ENCODE measurements at regions not wholly inside any gene's neighbourhood (a gene's known extent, or its start where the extent isn't known, plus 50 kb on each side); places are given as distances from the start of the nearest gene placed in this dataset.

GRCh38 chr17:71376933-71377332 is 743.9 kb upstream of the SOX9 start:
- no peak overlapping the region for H3K27ac ChIP-seq (ENCODE audit: low read length)
- H3K27me3 ChIP-seq (ENCODE audit: low read depth, low read length): no peaks in the 10 kb centered on the region
- H3K4me1 ChIP-seq (ENCODE audit: control insufficient read depth in 1 of 2, insufficient read depth in 2 of 2, low read length in 2 of 2): no peaks in the 10 kb centered on the region
- no peaks in the 10 kb centered on the region for H3K36me3 ChIP-seq (ENCODE audit: control insufficient read depth in 1 of 2, insufficient read depth in 2 of 2, low read length in 2 of 2)
- no peak overlapping the region for H3K4me3 ChIP-seq (ENCODE audit: low read depth in 1 of 2, low read length in 2 of 2)
- no peaks in the 10 kb centered on the region for H3K9me3 ChIP-seq (ENCODE audit: control insufficient read depth in 1 of 2, low read length in 2 of 2)

- H3K4me1 ChIP-seq (ENCODE audit: control insufficient read depth in 1 of 2, insufficient read depth in 2 of 2, low read length in 2 of 2): no peaks in the 10 kb centered on the region
- no peak overlapping the region for H3K27ac ChIP-seq (ENCODE audit: low read length)
- no peaks in the 10 kb centered on the region for H3K27me3 ChIP-seq (ENCODE audit: low read depth, low read length)
- H3K4me3 ChIP-seq (ENCODE audit: low read depth in 1 of 2, low read length in 2 of 2): no peak overlapping the region
- H3K36me3 ChIP-seq (ENCODE audit: control insufficient read depth in 1 of 2, insufficient read depth in 2 of 2, low read length in 2 of 2): no peaks in the 10 kb centered on the region
- H3K9me3 ChIP-seq (ENCODE audit: control insufficient read depth in 1 of 2, low read length in 2 of 2): no peaks in the 10 kb centered on the region
These were observed 742.8 kb upstream of the SOX9 start for GRCh38 chr17:71378036-71378435.

- Histone ChIP-seq H3K9me3 (ENCODE audit: control insufficient read depth in 1 of 2, low read length in 2 of 2) (no peaks in the 10 kb centered on the region), H3K4me3 (ENCODE audit: low read depth in 1 of 2, low read length in 2 of 2) (no peak overlapping the region), H3K36me3 (ENCODE audit: control insufficient read depth in 1 of 2, insufficient read depth in 2 of 2, low read length in 2 of 2) (no peaks in the 10 kb centered on the region), H3K27me3 (ENCODE audit: low read depth, low read length) (no peaks in the 10 kb centered on the region), H3K4me1 (ENCODE audit: control insufficient read depth in 1 of 2, insufficient read depth in 2 of 2, low read length in 2 of 2) (no peaks in the 10 kb centered on the region), H3K27ac (ENCODE audit: low read length) (no peak overlapping the region)
These were observed 742.1 kb upstream of the SOX9 start for GRCh38 chr17:71378741-71379140.

- H3K27ac ChIP-seq (ENCODE audit: low read length): no peak overlapping the region
- no peaks in the 10 kb centered on the region for H3K27me3 ChIP-seq (ENCODE audit: low read depth, low read length)
- no peaks in the 10 kb centered on the region for H3K4me1 ChIP-seq (ENCODE audit: control insufficient read depth in 1 of 2, insufficient read depth in 2 of 2, low read length in 2 of 2)
- no peaks in the 10 kb centered on the region for H3K36me3 ChIP-seq (ENCODE audit: control insufficient read depth in 1 of 2, insufficient read depth in 2 of 2, low read length in 2 of 2)
- no peaks in the 10 kb centered on the region for H3K9me3 ChIP-seq (ENCODE audit: control insufficient read depth in 1 of 2, low read length in 2 of 2)
- H3K4me3 ChIP-seq (ENCODE audit: low read depth in 1 of 2, low read length in 2 of 2): no peak overlapping the region
These were observed 741.3 kb upstream of the SOX9 start for GRCh38 chr17:71379512-71379911.

GRCh38 chr17:71380535-71380934 is 740.3 kb upstream of the SOX9 start:
- H3K27ac ChIP-seq (ENCODE audit: low read length): no peak overlapping the region
- no peaks in the 10 kb centered on the region for H3K4me1 ChIP-seq (ENCODE audit: control insufficient read depth in 1 of 2, insufficient read depth in 2 of 2, low read length in 2 of 2)
- H3K36me3 ChIP-seq (ENCODE audit: control insufficient read depth in 1 of 2, insufficient read depth in 2 of 2, low read length in 2 of 2): no peaks in the 10 kb centered on the region
- H3K9me3 ChIP-seq (ENCODE audit: control insufficient read depth in 1 of 2, low read length in 2 of 2): no peaks in the 10 kb centered on the region
- no peaks in the 10 kb centered on the region for H3K27me3 ChIP-seq (ENCODE audit: low read depth, low read length)
- H3K4me3 ChIP-seq (ENCODE audit: low read depth in 1 of 2, low read length in 2 of 2): no peak overlapping the region

GRCh38 chr17:71380936-71381335 is 739.9 kb upstream of the SOX9 start:
- Histone ChIP-seq H3K36me3 (ENCODE audit: control insufficient read depth in 1 of 2, insufficient read depth in 2 of 2, low read length in 2 of 2) (no peaks in the 10 kb centered on the region), H3K4me1 (ENCODE audit: control insufficient read depth in 1 of 2, insufficient read depth in 2 of 2, low read length in 2 of 2) (no peaks in the 10 kb centered on the region), H3K27me3 (ENCODE audit: low read depth, low read length) (no peaks in the 10 kb centered on the region), H3K4me3 (ENCODE audit: low read depth in 1 of 2, low read length in 2 of 2) (no peak overlapping the region), H3K27ac (ENCODE audit: low read length) (no peak overlapping the region), H3K9me3 (ENCODE audit: control insufficient read depth in 1 of 2, low read length in 2 of 2) (no peaks in the 10 kb centered on the region)

GRCh38 chr17:71383091-71383490 is 737.7 kb upstream of the SOX9 start:
- no peak overlapping the region for H3K27ac ChIP-seq (ENCODE audit: low read length)
- H3K27me3 ChIP-seq (ENCODE audit: low read depth, low read length): no peaks in the 10 kb centered on the region
- no peak overlapping the region for H3K4me3 ChIP-seq (ENCODE audit: low read depth in 1 of 2, low read length in 2 of 2)
- H3K36me3 ChIP-seq (ENCODE audit: control insufficient read depth in 1 of 2, insufficient read depth in 2 of 2, low read length in 2 of 2): no peaks in the 10 kb centered on the region
- no peaks in the 10 kb centered on the region for H3K9me3 ChIP-seq (ENCODE audit: control insufficient read depth in 1 of 2, low read length in 2 of 2)
- no peaks in the 10 kb centered on the region for H3K4me1 ChIP-seq (ENCODE audit: control insufficient read depth in 1 of 2, insufficient read depth in 2 of 2, low read length in 2 of 2)

- no peak overlapping the region for H3K27ac ChIP-seq (ENCODE audit: low read length)
- no peaks in the 10 kb centered on the region for H3K27me3 ChIP-seq (ENCODE audit: low read depth, low read length)
- no peaks in the 10 kb centered on the region for H3K36me3 ChIP-seq (ENCODE audit: control insufficient read depth in 1 of 2, insufficient read depth in 2 of 2, low read length in 2 of 2)
- H3K4me1 ChIP-seq (ENCODE audit: control insufficient read depth in 1 of 2, insufficient read depth in 2 of 2, low read length in 2 of 2): no peaks in the 10 kb centered on the region
- no peak overlapping the region for H3K4me3 ChIP-seq (ENCODE audit: low read depth in 1 of 2, low read length in 2 of 2)
- H3K9me3 ChIP-seq (ENCODE audit: control insufficient read depth in 1 of 2, low read length in 2 of 2): no peaks in the 10 kb centered on the region
These were observed 733.4 kb upstream of the SOX9 start for GRCh38 chr17:71387456-71387855.

- Histone ChIP-seq H3K9me3 (ENCODE audit: control insufficient read depth in 1 of 2, low read length in 2 of 2) (no peaks in the 10 kb centered on the region), H3K36me3 (ENCODE audit: control insufficient read depth in 1 of 2, insufficient read depth in 2 of 2, low read length in 2 of 2) (no peaks in the 10 kb centered on the region)
These were observed 727.9 kb upstream of the SOX9 start for GRCh38 chr17:71392715-71393567.

GRCh38 chr17:71395901-71396300 is 724.9 kb upstream of the SOX9 start:
- Histone ChIP-seq H3K4me1 (ENCODE audit: control insufficient read depth in 1 of 2, insufficient read depth in 2 of 2, low read length in 2 of 2) (no peaks in the 10 kb centered on the region), H3K9me3 (ENCODE audit: control insufficient read depth in 1 of 2, low read length in 2 of 2) (no peaks in the 10 kb centered on the region), H3K27me3 (ENCODE audit: low read depth, low read length) (no peaks in the 10 kb centered on the region), H3K27ac (ENCODE audit: low read length) (no peak overlapping the region), H3K4me3 (ENCODE audit: low read depth in 1 of 2, low read length in 2 of 2) (no peak overlapping the region), H3K36me3 (ENCODE audit: control insufficient read depth in 1 of 2, insufficient read depth in 2 of 2, low read length in 2 of 2) (no peaks in the 10 kb centered on the region)

More at GRCh38 chr17:71392715-71393567, 727.9 kb upstream of the SOX9 start:
- H3K27ac ChIP-seq (ENCODE audit: low read length): no peak overlapping the region
- H3K4me3 ChIP-seq (ENCODE audit: low read depth in 1 of 2, low read length in 2 of 2): no peak overlapping the region
- H3K4me1 ChIP-seq (ENCODE audit: control insufficient read depth in 1 of 2, insufficient read depth in 2 of 2, low read length in 2 of 2): no peaks in the 10 kb centered on the region
- no peaks in the 10 kb centered on the region for H3K27me3 ChIP-seq (ENCODE audit: low read depth, low read length)

GRCh38 chr17:71396711-71397110 is 724.1 kb upstream of the SOX9 start:
- no peak overlapping the region for H3K4me3 ChIP-seq (ENCODE audit: low read depth in 1 of 2, low read length in 2 of 2)
- no peaks in the 10 kb centered on the region for H3K9me3 ChIP-seq (ENCODE audit: control insufficient read depth in 1 of 2, low read length in 2 of 2)
- no peak overlapping the region for H3K27ac ChIP-seq (ENCODE audit: low read length)
- no peaks in the 10 kb centered on the region for H3K27me3 ChIP-seq (ENCODE audit: low read depth, low read length)
- no peaks in the 10 kb centered on the region for H3K36me3 ChIP-seq (ENCODE audit: control insufficient read depth in 1 of 2, insufficient read depth in 2 of 2, low read length in 2 of 2)
- no peaks in the 10 kb centered on the region for H3K4me1 ChIP-seq (ENCODE audit: control insufficient read depth in 1 of 2, insufficient read depth in 2 of 2, low read length in 2 of 2)

GRCh38 chr17:71398025-71398424 is 722.8 kb upstream of the SOX9 start:
- H3K9me3 ChIP-seq (ENCODE audit: control insufficient read depth in 1 of 2, low read length in 2 of 2): no peaks in the 10 kb centered on the region

More at GRCh38 chr17:71398025-71398424, 722.8 kb upstream of the SOX9 start:
- no peaks in the 10 kb centered on the region for H3K27me3 ChIP-seq (ENCODE audit: low read depth, low read length)
- H3K36me3 ChIP-seq (ENCODE audit: control insufficient read depth in 1 of 2, insufficient read depth in 2 of 2, low read length in 2 of 2): no peaks in the 10 kb centered on the region
- no peak overlapping the region for H3K4me3 ChIP-seq (ENCODE audit: low read depth in 1 of 2, low read length in 2 of 2)
- H3K27ac ChIP-seq (ENCODE audit: low read length): no peak overlapping the region
- H3K4me1 ChIP-seq (ENCODE audit: control insufficient read depth in 1 of 2, insufficient read depth in 2 of 2, low read length in 2 of 2): no peaks in the 10 kb centered on the region
